ENCODE measurements at regions not wholly inside any gene's neighbourhood (a gene's known extent, or its start where the extent isn't known, plus 50 kb on each side); places are given as distances from the start of the nearest gene placed in this dataset.

DNA sequence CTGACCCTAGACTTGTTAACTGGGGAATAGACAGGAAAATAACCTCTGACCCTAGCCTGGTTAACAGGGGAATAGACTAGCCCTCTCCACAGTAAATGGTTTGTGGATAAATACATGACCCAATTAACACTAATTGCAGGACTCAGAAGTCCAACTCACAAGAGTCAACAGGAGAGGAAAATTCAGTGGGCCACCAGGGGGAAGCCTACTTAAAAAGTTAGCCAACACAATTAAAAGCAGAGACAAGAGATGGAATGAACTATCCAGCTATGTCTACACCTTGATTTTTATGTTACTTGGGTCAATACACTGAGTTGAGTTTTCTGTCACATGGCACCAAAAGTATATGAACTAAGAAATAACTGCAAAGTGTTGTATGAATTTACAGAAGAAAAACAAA is 158.8 kb upstream of the SLC39A10 start:
- Histone ChIP-seq H3K4me1 (ENCODE audit: control insufficient read depth, insufficient read depth, low read length) (no peaks in the 10 kb centered on the region), H3K4me3 (ENCODE audit: low read length) (no peak overlapping the region), H3K27ac (ENCODE audit: low read length) (no peak overlapping the region), H3K36me3 (ENCODE audit: control insufficient read depth, insufficient read depth, low read length) (no peaks in the 10 kb centered on the region), H3K27me3 (ENCODE audit: control insufficient read depth, insufficient read depth, low read length) (no peaks in the 10 kb centered on the region), H3K9me3 (ENCODE audit: control insufficient read depth, insufficient read depth, low read length) (no peaks in the 10 kb centered on the region)
- DNase-seq (ENCODE audit: low read depth, low spot score) = peak; percentile 22

DNA sequence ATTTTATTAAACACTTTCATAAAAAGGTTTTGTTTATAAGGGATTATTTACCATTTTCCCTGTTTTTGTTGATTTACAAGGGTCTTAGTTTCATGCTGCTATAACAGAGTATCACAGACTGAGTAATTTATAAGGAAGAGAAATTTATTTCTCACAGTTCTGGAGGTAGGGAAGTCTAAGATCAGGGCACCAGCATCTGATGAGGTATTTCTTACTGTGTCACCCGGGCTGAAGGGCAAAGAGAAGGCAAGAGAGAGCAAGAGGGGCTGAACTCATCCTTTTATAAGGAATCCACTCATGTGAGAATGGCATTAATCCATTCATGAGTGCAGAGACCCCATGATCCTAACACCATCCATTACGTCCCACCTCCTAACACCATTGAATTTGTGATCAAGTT is 160.0 kb upstream of the SLC39A10 start:
- no peak overlapping the region for H3K27ac ChIP-seq (ENCODE audit: low read length)
- no peaks in the 10 kb centered on the region for H3K9me3 ChIP-seq (ENCODE audit: control insufficient read depth, insufficient read depth, low read length)
- H3K4me1 ChIP-seq (ENCODE audit: control insufficient read depth, insufficient read depth, low read length) = no peaks in the 10 kb centered on the region
- H3K4me3 ChIP-seq (ENCODE audit: low read length) = no peak overlapping the region
- H3K36me3 ChIP-seq (ENCODE audit: control insufficient read depth, insufficient read depth, low read length) = no peaks in the 10 kb centered on the region
- no peaks in the 10 kb centered on the region for H3K27me3 ChIP-seq (ENCODE audit: control insufficient read depth, insufficient read depth, low read length)
- DNase-seq (ENCODE audit: low read depth, low spot score) = no peak
- WGBS (ENCODE audit: insufficient coverage, insufficient read length) = no CpG with 5 or more reads among the region's 2 CpGs

DNA sequence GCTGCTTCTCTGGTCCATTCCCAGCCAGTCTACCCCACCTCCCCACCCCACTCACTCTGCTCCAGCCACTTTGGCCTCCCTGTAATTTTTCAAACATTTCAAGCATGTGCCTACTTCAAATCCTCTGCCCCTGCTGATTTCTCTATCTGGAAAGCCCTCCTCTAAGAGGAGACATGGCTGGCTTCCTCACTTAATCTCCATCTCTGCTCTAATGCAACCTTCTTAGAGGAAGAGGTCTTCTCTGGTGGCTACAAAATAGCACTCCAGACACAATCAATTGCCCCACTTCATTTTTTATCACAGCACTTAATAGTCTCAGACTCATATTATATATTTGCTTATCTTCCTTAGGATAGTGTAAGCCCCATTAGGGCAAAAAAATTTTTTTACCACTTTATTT is 161.1 kb upstream of the SLC39A10 start:
- H3K4me1 ChIP-seq (ENCODE audit: control insufficient read depth, insufficient read depth, low read length) = no peaks in the 10 kb centered on the region
- H3K4me3 ChIP-seq (ENCODE audit: low read length) = no peak overlapping the region
- H3K36me3 ChIP-seq (ENCODE audit: control insufficient read depth, insufficient read depth, low read length) = no peaks in the 10 kb centered on the region
- H3K27me3 ChIP-seq (ENCODE audit: control insufficient read depth, insufficient read depth, low read length) = no peaks in the 10 kb centered on the region
- H3K9me3 ChIP-seq (ENCODE audit: control insufficient read depth, insufficient read depth, low read length) = no peaks in the 10 kb centered on the region
- no peak overlapping the region for H3K27ac ChIP-seq (ENCODE audit: low read length)
- no peak for DNase-seq (ENCODE audit: low read depth, low spot score)

DNA sequence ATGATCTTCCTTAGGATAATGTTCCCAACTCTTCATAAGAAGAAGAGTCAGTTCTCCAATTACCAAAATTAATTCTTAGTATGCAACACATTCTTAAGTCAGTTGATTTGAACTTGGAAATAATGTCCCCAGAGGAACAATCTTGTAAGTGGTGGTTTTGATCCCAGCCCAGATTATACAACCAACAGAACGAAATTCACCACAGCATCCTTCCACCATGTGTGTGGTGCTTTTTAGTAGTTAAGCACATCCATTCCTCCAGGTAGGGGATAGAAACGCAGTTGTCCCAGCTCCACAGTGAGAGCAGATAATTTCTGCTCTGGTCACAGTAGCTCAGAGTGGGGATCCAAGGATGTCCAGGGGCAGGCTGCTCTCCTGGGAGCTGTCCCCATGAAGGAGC is 161.7 kb upstream of the SLC39A10 start:
- Histone ChIP-seq H3K27ac (ENCODE audit: low read length) (no peak overlapping the region), H3K27me3 (ENCODE audit: control insufficient read depth, insufficient read depth, low read length) (no peaks in the 10 kb centered on the region), H3K36me3 (ENCODE audit: control insufficient read depth, insufficient read depth, low read length) (no peaks in the 10 kb centered on the region), H3K4me1 (ENCODE audit: control insufficient read depth, insufficient read depth, low read length) (no peaks in the 10 kb centered on the region), H3K4me3 (ENCODE audit: low read length) (no peak overlapping the region), H3K9me3 (ENCODE audit: control insufficient read depth, insufficient read depth, low read length) (no peaks in the 10 kb centered on the region)
- DNase-seq (ENCODE audit: low read depth, low spot score) = no peak
- WGBS (ENCODE audit: insufficient coverage, insufficient read length) = no CpG with 5 or more reads among the region's 2 CpGs

DNA sequence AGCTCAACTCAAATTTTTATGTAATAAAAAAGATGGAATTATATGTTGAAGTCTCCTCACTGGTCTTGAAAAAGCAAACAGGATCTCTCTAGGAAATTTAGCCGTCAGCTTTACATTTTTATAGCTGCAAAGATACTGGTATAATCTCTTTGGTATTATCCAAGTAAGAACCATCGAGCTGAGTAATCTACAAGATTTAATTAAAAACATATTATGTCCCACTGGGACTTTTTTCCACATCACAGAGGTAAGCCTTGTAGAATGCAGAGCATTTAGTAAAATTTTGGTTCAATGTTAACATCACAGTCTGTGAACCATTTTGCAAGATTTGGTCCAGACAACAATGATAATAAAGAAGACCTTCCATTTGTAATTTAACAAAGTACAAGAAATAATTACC is 162.6 kb upstream of the SLC39A10 start:
- DNase-seq (ENCODE audit: low read depth, low spot score) = no peak
- Histone ChIP-seq H3K36me3 (ENCODE audit: control insufficient read depth, insufficient read depth, low read length) (no peaks in the 10 kb centered on the region), H3K4me1 (ENCODE audit: control insufficient read depth, insufficient read depth, low read length) (no peaks in the 10 kb centered on the region), H3K27ac (ENCODE audit: low read length) (no peak overlapping the region), H3K9me3 (ENCODE audit: control insufficient read depth, insufficient read depth, low read length) (no peaks in the 10 kb centered on the region), H3K27me3 (ENCODE audit: control insufficient read depth, insufficient read depth, low read length) (no peaks in the 10 kb centered on the region), H3K4me3 (ENCODE audit: low read length) (no peak overlapping the region)
- WGBS (ENCODE audit: insufficient coverage, insufficient read length) = no CpG with 5 or more reads among the region's 2 CpGs

DNA sequence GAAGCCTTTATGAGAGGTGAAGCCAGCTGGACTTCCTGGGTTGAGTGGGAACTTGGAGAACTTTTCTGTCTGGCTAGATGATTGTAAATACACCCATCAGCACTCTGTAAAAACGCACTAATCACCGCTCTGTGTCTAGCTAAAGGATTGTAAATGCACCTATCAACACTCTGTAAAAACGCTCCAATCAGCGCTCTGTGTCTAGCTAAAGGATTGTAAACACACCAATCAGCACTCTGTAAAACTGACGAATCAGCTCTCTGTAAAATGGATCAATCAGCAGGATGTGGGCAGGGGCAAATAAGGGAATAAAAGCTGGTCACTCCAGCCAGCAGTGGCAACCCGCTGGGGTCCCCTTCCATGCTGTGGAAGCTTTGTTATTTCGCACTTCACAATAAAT is 163.6 kb upstream of the SLC39A10 start:
- DNase-seq (ENCODE audit: low read depth, low spot score) = no peak
- WGBS (ENCODE audit: insufficient coverage, insufficient read length) = no CpG with 5 or more reads among the region's 7 CpGs

DNA sequence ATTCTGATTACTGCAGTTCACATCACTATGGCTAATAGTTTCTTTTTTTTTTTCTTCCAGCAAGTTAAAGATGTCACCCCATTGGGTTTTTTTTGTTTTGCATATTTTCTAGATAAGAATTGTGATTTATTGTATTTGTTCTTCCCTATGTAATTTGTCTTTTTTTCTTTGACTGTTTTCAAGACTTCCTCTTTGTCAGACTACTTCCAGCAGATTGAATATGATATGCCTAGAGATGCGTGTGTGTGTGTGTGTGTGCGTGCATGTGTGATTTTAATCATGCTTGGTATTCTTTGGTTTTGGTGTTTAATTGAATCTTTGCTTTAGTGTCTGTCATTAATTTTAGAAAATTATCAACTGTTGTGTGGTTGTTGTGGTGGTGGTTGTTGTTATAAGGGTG is 166.7 kb upstream of the SLC39A10 start:
- Histone ChIP-seq H3K4me1 (ENCODE audit: control insufficient read depth, insufficient read depth, low read length) (no peaks in the 10 kb centered on the region), H3K36me3 (ENCODE audit: control insufficient read depth, insufficient read depth, low read length) (no peaks in the 10 kb centered on the region), H3K27me3 (ENCODE audit: control insufficient read depth, insufficient read depth, low read length) (no peaks in the 10 kb centered on the region), H3K4me3 (ENCODE audit: low read length) (no peak overlapping the region), H3K9me3 (ENCODE audit: control insufficient read depth, insufficient read depth, low read length) (no peaks in the 10 kb centered on the region), H3K27ac (ENCODE audit: low read length) (no peak overlapping the region)
- no CpG with 5 or more reads among the region's 2 CpGs for WGBS (ENCODE audit: insufficient coverage, insufficient read length)
- no peak for DNase-seq (ENCODE audit: low read depth, low spot score)

More for the DNA sequence above, 163.6 kb upstream of the SLC39A10 start:
- no peak overlapping the region for H3K4me3 ChIP-seq (ENCODE audit: low read length)
- H3K27me3 ChIP-seq (ENCODE audit: control insufficient read depth, insufficient read depth, low read length) = no peaks in the 10 kb centered on the region
- no peak overlapping the region for H3K27ac ChIP-seq (ENCODE audit: low read length)
- no peaks in the 10 kb centered on the region for H3K4me1 ChIP-seq (ENCODE audit: control insufficient read depth, insufficient read depth, low read length)
- no peaks in the 10 kb centered on the region for H3K9me3 ChIP-seq (ENCODE audit: control insufficient read depth, insufficient read depth, low read length)
- no peaks in the 10 kb centered on the region for H3K36me3 ChIP-seq (ENCODE audit: control insufficient read depth, insufficient read depth, low read length)

DNA sequence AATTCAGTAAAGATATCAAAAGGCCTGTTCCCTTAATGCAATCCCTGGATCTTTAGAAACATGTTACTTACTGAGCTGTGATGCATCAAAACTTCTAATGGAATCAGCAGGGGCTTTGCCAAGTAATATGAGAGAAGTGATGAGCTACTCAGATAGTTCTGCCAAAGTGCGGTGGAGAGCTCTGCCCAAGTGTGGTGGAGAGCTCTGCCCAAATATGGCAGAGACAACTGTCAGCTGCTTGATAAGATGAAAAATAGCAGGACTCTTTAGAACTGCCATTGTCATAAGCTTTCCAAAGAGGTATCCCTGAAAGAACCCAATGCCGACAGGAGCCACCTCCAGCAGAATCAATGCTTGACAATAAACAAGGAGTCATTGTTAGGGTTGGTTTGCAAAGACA is 167.9 kb upstream of the SLC39A10 start:
- Histone ChIP-seq H3K4me1 (ENCODE audit: control insufficient read depth, insufficient read depth, low read length) (no peaks in the 10 kb centered on the region), H3K9me3 (ENCODE audit: control insufficient read depth, insufficient read depth, low read length) (no peaks in the 10 kb centered on the region), H3K27me3 (ENCODE audit: control insufficient read depth, insufficient read depth, low read length) (no peaks in the 10 kb centered on the region), H3K36me3 (ENCODE audit: control insufficient read depth, insufficient read depth, low read length) (no peaks in the 10 kb centered on the region), H3K27ac (ENCODE audit: low read length) (no peak overlapping the region), H3K4me3 (ENCODE audit: low read length) (no peak overlapping the region)
- WGBS (ENCODE audit: insufficient coverage, insufficient read length) = no CpG with 5 or more reads among the region's 2 CpGs
- no peak for DNase-seq (ENCODE audit: low read depth, low spot score)

DNA sequence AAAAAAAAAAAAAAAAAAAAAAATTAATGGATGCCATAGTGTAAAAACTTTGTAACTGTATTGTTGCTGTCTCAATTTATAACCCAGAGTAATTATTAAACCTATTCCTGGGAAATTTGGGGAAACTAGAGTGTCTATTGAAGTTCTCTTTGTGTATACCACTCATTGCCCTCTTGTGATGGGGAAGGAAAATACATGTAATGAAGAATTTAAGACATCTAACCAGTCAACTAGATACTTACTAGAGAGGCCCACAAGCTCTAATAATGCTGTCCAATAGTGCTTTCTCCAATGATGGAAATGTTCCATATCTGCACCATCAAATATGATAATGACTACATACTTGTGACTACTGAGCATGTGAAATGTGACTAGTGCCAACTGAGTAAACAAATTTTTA is 168.5 kb upstream of the SLC39A10 start:
- H3K9me3 ChIP-seq (ENCODE audit: control insufficient read depth, insufficient read depth, low read length) = no peaks in the 10 kb centered on the region
- no peaks in the 10 kb centered on the region for H3K36me3 ChIP-seq (ENCODE audit: control insufficient read depth, insufficient read depth, low read length)
- H3K27me3 ChIP-seq (ENCODE audit: control insufficient read depth, insufficient read depth, low read length) = no peaks in the 10 kb centered on the region
- DNase-seq (ENCODE audit: low read depth, low spot score) = no peak
- H3K4me1 ChIP-seq (ENCODE audit: control insufficient read depth, insufficient read depth, low read length) = no peaks in the 10 kb centered on the region
- no peak overlapping the region for H3K4me3 ChIP-seq (ENCODE audit: low read length)
- no peak overlapping the region for H3K27ac ChIP-seq (ENCODE audit: low read length)

DNA sequence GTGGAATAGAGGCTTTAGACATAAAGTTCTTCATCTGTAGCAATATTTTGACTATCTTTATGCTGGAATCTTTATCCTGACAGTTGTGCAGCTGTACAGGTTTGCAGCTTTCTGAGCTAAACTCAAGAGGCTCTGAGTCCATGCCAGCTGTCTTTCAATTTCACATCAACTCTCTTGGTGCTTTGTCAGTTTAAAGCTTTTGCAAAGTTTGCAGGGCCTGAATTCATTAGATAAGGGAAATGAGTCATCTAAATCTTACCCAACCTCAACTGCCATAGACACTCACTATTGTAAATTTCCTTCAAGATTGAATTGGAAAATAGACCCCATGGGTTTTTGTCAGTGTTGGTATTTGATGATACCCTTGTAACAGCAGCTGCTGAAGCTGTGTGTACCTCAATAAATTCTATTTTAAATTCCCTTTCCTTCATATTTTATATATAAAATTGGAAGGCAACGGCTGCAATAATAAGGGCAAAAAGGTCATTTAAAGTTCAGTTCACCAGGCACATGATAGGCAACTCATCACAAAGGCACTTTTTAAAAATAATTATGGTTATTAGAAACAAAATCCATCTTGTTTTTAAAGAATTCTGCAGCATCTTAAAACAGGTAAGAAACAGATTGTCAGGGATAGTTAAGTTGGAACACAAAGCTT is 169.9 kb upstream of the SLC39A10 start:
- Histone ChIP-seq H3K36me3 (ENCODE audit: control insufficient read depth, insufficient read depth, low read length) (no peaks in the 10 kb centered on the region), H3K27ac (ENCODE audit: low read length) (no peak overlapping the region), H3K27me3 (ENCODE audit: control insufficient read depth, insufficient read depth, low read length) (no peaks in the 10 kb centered on the region), H3K4me1 (ENCODE audit: control insufficient read depth, insufficient read depth, low read length) (no peaks in the 10 kb centered on the region), H3K4me3 (ENCODE audit: low read length) (no peak overlapping the region), H3K9me3 (ENCODE audit: control insufficient read depth, insufficient read depth, low read length) (no peaks in the 10 kb centered on the region)
- DNase-seq (ENCODE audit: low read depth, low spot score) = no peak
- no CpG with 5 or more reads among the region's 1 CpG for WGBS (ENCODE audit: insufficient coverage, insufficient read length)

DNA sequence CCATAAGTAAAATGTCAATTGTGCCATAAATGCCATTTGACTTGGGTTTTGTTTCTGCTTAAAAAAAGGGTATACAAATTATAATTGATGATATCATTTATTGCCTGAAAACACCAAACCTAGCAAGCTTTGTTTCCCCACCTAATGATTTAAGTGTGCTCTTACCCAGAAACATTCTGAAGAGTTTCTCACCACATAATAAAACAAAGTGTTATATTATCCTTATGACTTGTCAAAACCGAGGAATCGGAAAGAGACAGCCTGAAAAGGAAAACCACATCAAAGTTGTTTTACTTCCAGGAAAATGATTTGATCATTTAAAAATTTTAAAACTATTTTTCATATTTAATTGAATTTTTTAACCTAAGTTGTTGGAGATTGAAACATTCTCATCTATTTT is 170.5 kb upstream of the SLC39A10 start:
- H3K27me3 ChIP-seq (ENCODE audit: control insufficient read depth, insufficient read depth, low read length) = no peaks in the 10 kb centered on the region
- no peaks in the 10 kb centered on the region for H3K4me1 ChIP-seq (ENCODE audit: control insufficient read depth, insufficient read depth, low read length)
- no peak for DNase-seq (ENCODE audit: low read depth, low spot score)
- no peaks in the 10 kb centered on the region for H3K9me3 ChIP-seq (ENCODE audit: control insufficient read depth, insufficient read depth, low read length)
- no peak overlapping the region for H3K4me3 ChIP-seq (ENCODE audit: low read length)
- no peaks in the 10 kb centered on the region for H3K36me3 ChIP-seq (ENCODE audit: control insufficient read depth, insufficient read depth, low read length)
- WGBS (ENCODE audit: insufficient coverage, insufficient read length) = no CpG with 5 or more reads among the region's 2 CpGs
- H3K27ac ChIP-seq (ENCODE audit: low read length) = no peak overlapping the region

Measured in iPS DF 6.9 (cell line).